Sigmoid colon (tissue), 4 donors: ENCODE measurements at regions not wholly inside any gene's neighbourhood (a gene's known extent, or its start where the extent isn't known, plus 50 kb on each side); places are given as distances from the start of the nearest gene placed in this dataset.

Experiments
- EP300 ChIP-seq, 4 donors: sonication (generic); formaldehyde crosslinking; IDR thresholded peaks; one replicate each; pipeline ENCODE4 v1.6.1; 2017; ENCODE audit warnings: antibody characterized with exemption in 4 of 4
- POLR2A ChIP-seq, 2 donors: fragments of 450-650 bp; IDR thresholded peaks; one replicate each; pipeline ENCODE4 v1.6.1; 2016; ENCODE audit warnings: antibody characterized with exemption in 2 of 2, mild to moderate bottlenecking in 2 of 2, moderate library complexity in 2 of 2
- TF ChIP-seq, protein P1 (sequence below), 4 experiments: fragments of 450-650 bp in 3 of 4; fragments of 200-600 bp in 1 of 4; IDR thresholded peaks; one replicate each; pipeline ENCODE4 v1.5.1; 2016 to 2019; ENCODE audit warnings: antibody characterized with exemption in 4 of 4, mild to moderate bottlenecking in 3 of 4, moderate library complexity in 2 of 4

GRCh38 chr5:158013939-158014338, 155.0 kb upstream of the CLINT1 start:
- TF ChIP-seq, protein P1, sequence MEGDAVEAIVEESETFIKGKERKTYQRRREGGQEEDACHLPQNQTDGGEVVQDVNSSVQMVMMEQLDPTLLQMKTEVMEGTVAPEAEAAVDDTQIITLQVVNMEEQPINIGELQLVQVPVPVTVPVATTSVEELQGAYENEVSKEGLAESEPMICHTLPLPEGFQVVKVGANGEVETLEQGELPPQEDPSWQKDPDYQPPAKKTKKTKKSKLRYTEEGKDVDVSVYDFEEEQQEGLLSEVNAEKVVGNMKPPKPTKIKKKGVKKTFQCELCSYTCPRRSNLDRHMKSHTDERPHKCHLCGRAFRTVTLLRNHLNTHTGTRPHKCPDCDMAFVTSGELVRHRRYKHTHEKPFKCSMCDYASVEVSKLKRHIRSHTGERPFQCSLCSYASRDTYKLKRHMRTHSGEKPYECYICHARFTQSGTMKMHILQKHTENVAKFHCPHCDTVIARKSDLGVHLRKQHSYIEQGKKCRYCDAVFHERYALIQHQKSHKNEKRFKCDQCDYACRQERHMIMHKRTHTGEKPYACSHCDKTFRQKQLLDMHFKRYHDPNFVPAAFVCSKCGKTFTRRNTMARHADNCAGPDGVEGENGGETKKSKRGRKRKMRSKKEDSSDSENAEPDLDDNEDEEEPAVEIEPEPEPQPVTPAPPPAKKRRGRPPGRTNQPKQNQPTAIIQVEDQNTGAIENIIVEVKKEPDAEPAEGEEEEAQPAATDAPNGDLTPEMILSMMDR (IDR thresholded peaks at IDR 0.05), result no peak
- no peak for TF ChIP-seq EP300 (IDR thresholded peaks at IDR 0.05)
- no peak for TF ChIP-seq POLR2A (IDR thresholded peaks at IDR 0.05)
